GM12874 (cell line): ENCODE measurements at regions not wholly inside any gene's neighbourhood (a gene's known extent, or its start where the extent isn't known, plus 50 kb on each side); places are given as distances from the start of the nearest gene placed in this dataset.

Experiments used
- TF ChIP-seq, protein P1 (sequence below): IDR thresholded peaks from 2 replicates; pipeline ENCODE4 v1.5.1; 2011; ENCODE audit warnings: low read depth, mild to moderate bottlenecking, control low read depth, low read length, moderate library complexity; ENCODE audit not compliant: insufficient read depth

DNA sequence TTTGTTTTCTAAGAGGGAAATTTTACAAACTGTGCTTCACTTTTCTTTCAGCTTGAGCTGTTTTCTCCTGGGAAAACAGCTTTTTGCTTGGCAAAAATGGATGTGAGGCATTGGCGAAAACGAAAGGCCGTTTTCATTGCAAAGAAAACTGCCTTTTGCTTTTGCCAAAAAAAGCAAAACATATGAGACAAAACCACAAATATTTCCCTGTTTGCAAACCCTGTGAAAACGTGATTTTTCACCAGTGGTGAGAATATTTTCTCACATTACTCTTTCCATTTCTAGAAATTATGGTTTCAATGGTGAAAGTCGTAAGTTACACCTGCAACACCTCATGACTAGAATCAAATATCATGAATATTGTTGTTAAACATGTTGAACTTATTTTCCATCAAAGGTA is 74.0 kb upstream of the ZBTB18 start:
- TF ChIP-seq, protein P1, sequence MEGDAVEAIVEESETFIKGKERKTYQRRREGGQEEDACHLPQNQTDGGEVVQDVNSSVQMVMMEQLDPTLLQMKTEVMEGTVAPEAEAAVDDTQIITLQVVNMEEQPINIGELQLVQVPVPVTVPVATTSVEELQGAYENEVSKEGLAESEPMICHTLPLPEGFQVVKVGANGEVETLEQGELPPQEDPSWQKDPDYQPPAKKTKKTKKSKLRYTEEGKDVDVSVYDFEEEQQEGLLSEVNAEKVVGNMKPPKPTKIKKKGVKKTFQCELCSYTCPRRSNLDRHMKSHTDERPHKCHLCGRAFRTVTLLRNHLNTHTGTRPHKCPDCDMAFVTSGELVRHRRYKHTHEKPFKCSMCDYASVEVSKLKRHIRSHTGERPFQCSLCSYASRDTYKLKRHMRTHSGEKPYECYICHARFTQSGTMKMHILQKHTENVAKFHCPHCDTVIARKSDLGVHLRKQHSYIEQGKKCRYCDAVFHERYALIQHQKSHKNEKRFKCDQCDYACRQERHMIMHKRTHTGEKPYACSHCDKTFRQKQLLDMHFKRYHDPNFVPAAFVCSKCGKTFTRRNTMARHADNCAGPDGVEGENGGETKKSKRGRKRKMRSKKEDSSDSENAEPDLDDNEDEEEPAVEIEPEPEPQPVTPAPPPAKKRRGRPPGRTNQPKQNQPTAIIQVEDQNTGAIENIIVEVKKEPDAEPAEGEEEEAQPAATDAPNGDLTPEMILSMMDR, result no peak

DNA sequence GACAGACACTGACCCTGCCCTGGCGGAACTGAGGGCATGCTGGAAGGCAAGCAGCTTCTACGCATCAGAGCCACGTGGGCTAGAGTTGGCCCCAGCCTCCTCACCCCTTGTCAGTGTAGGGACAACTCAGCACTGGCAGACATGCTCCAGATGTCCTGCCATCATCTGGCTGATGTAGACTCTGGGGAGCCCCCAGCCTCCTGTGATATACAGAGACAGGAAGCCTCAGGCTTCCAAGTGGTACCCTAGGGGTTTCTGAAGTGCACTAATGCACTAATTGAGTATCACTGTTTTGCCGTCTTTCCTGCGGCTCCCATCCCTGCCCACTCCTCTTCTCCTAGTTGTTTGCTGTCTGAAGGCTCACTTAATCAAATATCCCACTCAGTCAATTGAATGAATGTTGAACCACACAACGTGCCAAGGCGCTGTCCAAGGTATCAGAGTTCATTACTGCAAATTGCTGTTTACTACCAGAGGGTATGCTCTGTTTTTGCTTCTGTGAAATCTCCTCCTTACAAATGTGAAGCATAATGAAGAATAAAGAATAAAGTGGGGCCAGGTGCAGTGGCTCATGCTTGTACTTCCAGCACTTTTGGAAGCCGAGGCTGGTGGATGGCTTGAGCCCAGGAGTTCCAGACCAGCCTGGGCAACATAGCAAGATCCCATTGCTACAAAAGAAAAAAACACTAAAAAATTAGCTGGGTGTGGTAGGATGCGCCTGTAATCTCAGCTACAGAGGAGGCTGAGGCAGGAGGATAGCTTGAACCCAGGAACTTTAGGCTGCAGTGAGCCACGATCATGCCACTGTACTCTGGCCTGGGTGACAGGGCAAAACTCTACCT is 76.4 kb upstream of the ZBTB18 start:
- TF ChIP-seq, protein P1, result no peak

DNA sequence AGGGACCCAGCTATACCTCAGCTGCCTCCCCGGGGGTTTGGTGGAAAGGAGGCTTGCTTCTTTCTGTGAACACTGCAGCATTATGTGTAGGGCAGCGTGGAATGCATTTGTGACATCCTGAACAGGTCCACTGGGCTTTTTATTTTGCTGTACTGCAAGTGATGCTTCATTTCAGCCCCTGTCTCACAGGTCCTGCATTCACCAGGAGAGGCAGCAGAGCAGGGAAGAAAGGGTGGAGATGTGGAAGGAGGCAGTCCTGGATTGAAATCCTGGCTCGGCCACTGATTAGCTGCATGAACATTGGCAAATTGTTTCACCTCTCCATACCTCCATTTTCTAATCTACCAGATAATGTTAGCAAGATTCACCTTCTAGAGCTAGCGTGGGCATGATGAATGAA is 77.9 kb upstream of the ZBTB18 start:
- TF ChIP-seq, protein P1, result no peak

DNA sequence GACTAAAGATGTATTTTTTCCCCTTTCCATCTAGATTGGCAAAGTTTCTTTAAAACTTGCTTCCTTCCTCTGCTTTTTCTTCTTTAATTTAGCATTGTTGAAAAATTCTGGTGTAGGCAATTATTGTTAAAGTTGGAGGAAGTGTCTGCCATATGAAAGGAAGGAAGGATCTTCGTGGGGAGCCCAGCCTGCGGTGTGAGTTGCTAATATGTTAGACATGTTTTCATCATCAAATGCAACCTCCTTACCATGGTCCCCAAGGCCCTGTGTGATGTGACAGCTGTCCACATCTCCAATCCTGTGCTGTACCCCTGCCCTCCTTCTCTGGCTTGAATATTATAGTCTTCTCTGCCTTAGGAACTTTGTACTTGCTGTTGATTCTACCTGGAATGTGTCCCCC is 81.0 kb upstream of the ZBTB18 start:
- TF ChIP-seq, protein P1, result no peak

DNA sequence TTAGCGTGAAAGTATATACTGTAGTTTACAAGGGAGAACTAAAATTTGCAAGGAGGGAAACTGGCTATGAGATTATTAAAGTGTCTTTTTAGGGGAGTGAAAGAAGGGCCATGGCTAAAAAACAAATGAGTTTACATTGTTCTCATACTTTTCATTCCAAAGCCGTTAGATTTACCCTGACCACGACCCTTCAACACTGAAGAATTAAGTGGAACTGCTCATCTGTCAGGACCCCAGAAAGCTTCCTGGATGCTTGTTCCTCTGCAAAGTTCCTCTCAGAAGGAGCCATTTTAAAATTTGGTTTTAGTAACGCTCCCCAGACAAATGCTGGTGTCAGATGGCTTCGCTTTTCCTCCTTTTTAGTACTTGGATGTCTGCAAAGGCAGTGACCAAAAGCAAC is 82.7 kb upstream of the ZBTB18 start:
- TF ChIP-seq, protein P1, result no peak

DNA sequence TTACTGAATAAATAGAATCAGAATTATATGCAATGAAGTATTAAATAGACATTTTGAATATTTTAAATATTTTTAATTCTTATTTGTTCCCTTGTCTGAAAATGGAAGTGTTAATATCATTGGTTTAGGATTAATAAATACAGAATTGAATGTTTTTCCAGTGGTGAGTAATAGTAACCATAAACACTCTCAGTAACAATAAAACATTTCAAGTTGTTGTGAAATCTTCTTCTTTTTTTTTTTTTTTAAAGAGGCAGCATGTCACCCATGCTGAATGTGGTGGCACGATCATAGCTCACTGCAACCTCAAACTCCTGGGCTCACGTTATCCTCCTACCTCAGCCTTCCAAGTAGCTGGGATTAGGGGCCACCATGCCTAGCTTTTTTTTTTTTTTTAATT is 86.2 kb upstream of the ZBTB18 start:
- TF ChIP-seq, protein P1, result no peak

DNA sequence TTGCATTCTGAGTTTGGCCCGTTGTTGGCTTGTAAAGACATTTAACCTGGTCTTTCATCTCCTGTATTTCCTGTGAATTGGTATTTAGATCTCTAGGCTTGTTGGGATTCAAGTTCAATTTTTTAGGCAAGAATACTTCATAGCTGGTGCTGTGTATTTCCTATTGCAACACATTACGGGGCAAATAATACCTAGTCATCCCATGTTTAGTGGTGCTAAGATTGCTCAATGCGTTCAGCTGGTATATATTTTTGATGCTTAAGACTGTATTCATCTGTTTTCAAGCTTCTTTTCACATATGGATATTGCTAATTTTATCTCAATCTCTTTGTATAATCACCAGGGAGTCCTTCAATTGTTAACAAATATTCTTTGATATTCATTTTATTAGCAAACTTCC is 87.5 kb upstream of the ZBTB18 start:
- TF ChIP-seq, protein P1, result no peak

DNA sequence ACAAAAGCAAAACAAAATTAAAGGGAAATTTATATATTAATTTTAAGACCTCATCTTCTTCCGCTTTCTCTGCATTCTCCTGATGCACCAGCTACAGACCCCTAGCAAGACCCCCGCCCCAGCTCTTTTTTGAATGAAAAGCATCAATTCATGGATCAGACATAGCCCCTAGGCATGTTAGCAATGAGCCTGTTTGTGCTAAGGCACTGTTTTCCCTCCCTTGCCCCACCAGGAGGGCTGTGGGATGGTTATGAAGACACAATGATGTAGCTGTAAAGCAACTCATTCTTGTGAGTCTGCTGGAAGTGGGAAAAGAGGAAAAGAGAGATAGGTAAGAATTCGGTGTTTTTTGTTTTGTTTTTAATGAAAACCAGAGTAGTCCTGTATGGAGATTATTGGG is 88.5 kb upstream of the ZBTB18 start:
- TF ChIP-seq, protein P1, result no peak
